Upper lobe of left lung (tissue), 4 donors: ENCODE measurements at regions not wholly inside any gene's neighbourhood (a gene's known extent, or its start where the extent isn't known, plus 50 kb on each side); places are given as distances from the start of the nearest gene placed in this dataset.

ENCODE experiments used
- EP300 ChIP-seq, 4 donors: sonication (generic); formaldehyde crosslinking; IDR thresholded peaks; one replicate each; pipeline ENCODE4 v1.5.1; 2017; ENCODE audit warnings: antibody characterized with exemption in 4 of 4, control low read depth in 2 of 4
- POLR2A ChIP-seq, 4 donors: fragments of 450-650 bp; IDR thresholded peaks; one replicate each; pipeline ENCODE4 v1.5.1; 2016 to 2017; ENCODE audit warnings: antibody characterized with exemption in 4 of 4, mild to moderate bottlenecking in 2 of 4
- POLR2AphosphoS5 ChIP-seq, 2 donors: sonication (generic); formaldehyde crosslinking; IDR thresholded peaks; one replicate each; pipeline ENCODE4 v1.5.1; 2017; ENCODE audit warnings: antibody characterized with exemption in 2 of 2
- TF ChIP-seq, protein P1 (sequence below), 6 experiments: fragments of 450-650 bp in 4 of 6; fragments of 200-600 bp in 2 of 6; sonication (generic) in 2 of 6; IDR thresholded peaks; one replicate each; pipeline ENCODE4 v1.5.1; 2016 to 2019; ENCODE audit warnings: antibody characterized with exemption in 6 of 6

DNA sequence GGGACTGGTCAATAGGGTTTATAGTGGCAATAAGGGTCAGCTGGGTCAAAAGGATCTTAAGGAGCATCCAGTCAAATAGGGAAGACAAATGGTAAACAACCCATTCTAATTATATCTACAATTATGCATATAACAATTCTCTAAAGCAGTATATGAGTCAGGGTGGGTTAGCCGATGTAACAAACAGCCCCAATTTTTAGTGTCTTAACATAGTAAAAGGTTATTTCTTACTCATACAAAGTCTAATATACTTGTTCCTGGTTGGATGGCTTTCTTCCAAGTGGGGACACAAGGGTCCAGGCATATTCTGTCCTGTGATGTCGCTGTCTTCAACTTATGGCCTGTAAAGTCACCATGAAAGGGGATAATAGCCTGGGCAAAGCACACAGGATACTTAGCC lies 97.9 kb upstream of the GALNT15 start:
- TF ChIP-seq, protein P1, sequence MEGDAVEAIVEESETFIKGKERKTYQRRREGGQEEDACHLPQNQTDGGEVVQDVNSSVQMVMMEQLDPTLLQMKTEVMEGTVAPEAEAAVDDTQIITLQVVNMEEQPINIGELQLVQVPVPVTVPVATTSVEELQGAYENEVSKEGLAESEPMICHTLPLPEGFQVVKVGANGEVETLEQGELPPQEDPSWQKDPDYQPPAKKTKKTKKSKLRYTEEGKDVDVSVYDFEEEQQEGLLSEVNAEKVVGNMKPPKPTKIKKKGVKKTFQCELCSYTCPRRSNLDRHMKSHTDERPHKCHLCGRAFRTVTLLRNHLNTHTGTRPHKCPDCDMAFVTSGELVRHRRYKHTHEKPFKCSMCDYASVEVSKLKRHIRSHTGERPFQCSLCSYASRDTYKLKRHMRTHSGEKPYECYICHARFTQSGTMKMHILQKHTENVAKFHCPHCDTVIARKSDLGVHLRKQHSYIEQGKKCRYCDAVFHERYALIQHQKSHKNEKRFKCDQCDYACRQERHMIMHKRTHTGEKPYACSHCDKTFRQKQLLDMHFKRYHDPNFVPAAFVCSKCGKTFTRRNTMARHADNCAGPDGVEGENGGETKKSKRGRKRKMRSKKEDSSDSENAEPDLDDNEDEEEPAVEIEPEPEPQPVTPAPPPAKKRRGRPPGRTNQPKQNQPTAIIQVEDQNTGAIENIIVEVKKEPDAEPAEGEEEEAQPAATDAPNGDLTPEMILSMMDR (IDR thresholded peaks at IDR 0.05), result no peak
- no peak for TF ChIP-seq EP300 (IDR thresholded peaks at IDR 0.05)
- TF ChIP-seq POLR2A (IDR thresholded peaks at IDR 0.05), result no peak
- TF ChIP-seq POLR2AphosphoS5 (IDR thresholded peaks at IDR 0.05), result no peak
